ENCODE measurements at regions not wholly inside any gene's neighbourhood (a gene's known extent, or its start where the extent isn't known, plus 50 kb on each side); places are given as distances from the start of the nearest gene placed in this dataset.

DNA sequence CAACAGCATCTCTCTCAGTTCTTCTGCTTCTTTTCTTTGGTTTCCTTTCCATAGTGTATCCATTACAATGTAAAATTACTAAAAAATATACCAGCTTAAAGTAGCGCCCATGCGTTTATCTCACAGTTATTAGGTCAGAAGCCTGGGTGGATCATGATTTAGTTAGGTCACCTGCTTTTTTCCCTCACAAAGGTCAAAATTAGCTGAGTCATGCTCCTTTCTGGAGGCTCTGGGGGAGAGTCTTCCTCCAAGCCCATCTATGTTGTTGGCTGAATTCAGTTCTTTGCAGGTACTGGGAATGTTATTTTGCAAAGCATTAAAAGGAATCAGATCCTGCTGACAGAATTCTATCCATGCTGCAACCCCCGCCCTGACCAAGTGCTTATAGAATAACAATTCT is 101.6 kb upstream of the TMEM132C start:
- Mint-ChIP-seq H3K9me3 (peaks cover 65% of the 10 kb centered on the region), H3K27ac (no peak overlapping the region), H3K4me3 (no peak overlapping the region), H3K4me1 (no peaks in the 10 kb centered on the region), H3K27me3 (ENCODE audit: low read depth) (peaks cover 9% of the 10 kb centered on the region), H3K36me3 (peaks cover 64% of the 10 kb centered on the region)
- ChIA-PET CTCF (no interaction called here), POLR2A (no interaction called here)
- DNase-seq (ENCODE audit: low spot score) (no peak), ATAC-seq (no peak)
- TF ChIP-seq RELA (CRISPR knock-in tag; IDR thresholded peaks at IDR 0.05; ENCODE audit: borderline replicate concordance): no peak
- no peak for TF ChIP-seq USF2 (CRISPR knock-in tag; IDR thresholded peaks at IDR 0.05)
- TF ChIP-seq, protein P1, sequence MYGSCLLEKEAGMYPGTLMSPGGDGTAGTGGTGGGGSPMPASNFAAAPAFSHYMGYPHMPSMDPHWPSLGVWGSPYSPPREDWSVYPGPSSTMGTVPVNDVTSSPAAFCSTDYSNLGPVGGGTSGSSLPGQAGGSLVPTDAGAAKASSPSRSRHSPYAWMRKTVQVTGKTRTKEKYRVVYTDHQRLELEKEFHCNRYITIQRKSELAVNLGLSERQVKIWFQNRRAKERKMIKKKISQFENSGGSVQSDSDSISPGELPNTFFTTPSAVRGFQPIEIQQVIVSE (CRISPR knock-in tag; IDR thresholded peaks at IDR 0.05; ENCODE audit: borderline replicate concordance): no peak
- no peak for TF ChIP-seq JUN (CRISPR knock-in tag; IDR thresholded peaks at IDR 0.05)
- TF ChIP-seq ZNF671 (CRISPR knock-in tag; IDR thresholded peaks at IDR 0.05): no peak
- no peak for TF ChIP-seq SP1 (CRISPR knock-in tag; conservative IDR thresholded peaks at IDR 0.05)
- TF ChIP-seq, protein P2, sequence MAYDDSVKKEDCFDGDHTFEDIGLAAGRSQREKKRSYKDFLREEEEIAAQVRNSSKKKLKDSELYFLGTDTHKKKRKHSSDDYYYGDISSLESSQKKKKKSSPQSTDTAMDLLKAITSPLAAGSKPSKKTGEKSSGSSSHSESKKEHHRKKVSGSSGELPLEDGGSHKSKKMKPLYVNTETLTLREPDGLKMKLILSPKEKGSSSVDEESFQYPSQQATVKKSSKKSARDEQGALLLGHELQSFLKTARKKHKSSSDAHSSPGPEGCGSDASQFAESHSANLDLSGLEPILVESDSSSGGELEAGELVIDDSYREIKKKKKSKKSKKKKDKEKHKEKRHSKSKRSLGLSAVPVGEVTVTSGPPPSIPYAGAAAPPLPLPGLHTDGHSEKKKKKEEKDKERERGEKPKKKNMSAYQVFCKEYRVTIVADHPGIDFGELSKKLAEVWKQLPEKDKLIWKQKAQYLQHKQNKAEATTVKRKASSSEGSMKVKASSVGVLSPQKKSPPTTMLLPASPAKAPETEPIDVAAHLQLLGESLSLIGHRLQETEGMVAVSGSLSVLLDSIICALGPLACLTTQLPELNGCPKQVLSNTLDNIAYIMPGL (CRISPR knock-in tag; IDR thresholded peaks at IDR 0.05): no peak
- TF ChIP-seq ARID4B (CRISPR knock-in tag; IDR thresholded peaks at IDR 0.05; ENCODE audit: borderline replicate concordance): no peak
- TF ChIP-seq TCF7 (CRISPR knock-in tag; IDR thresholded peaks at IDR 0.05; ENCODE audit: low read depth): no peak
- TF ChIP-seq ELF4 (CRISPR knock-in tag; IDR thresholded peaks at IDR 0.05; ENCODE audit: low read depth): no peak
- TF ChIP-seq, protein P3, sequence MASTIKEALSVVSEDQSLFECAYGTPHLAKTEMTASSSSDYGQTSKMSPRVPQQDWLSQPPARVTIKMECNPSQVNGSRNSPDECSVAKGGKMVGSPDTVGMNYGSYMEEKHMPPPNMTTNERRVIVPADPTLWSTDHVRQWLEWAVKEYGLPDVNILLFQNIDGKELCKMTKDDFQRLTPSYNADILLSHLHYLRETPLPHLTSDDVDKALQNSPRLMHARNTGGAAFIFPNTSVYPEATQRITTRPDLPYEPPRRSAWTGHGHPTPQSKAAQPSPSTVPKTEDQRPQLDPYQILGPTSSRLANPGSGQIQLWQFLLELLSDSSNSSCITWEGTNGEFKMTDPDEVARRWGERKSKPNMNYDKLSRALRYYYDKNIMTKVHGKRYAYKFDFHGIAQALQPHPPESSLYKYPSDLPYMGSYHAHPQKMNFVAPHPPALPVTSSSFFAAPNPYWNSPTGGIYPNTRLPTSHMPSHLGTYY (CRISPR knock-in tag; IDR thresholded peaks at IDR 0.05): no peak

DNA sequence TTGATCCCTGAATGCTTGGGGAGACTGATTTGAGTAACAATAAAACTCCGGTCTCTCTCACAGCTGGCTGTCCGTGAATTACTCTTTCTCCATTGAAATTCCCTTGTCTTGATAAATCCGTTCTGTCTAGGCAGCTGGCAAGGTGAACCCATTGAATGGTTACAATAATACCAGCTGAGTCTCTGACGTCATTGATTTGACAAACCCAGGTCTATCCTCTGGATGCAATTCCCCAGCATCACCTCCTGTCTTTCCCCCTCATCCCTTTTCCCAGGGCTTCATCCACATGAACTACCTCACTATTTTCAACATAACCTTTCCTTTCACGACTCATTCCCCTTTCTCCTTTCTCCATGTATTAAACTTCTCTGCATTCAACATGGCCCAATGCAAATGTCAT is 98.7 kb upstream of the TMEM132C start:
- H3K9me3 Mint-ChIP-seq: peaks cover 70% of the 10 kb centered on the region
- peaks cover 15% of the 10 kb centered on the region for H3K27me3 Mint-ChIP-seq (ENCODE audit: low read depth)
- ChIA-PET CTCF (no interaction called here), POLR2A (no interaction called here)
- peaks cover 71% of the 10 kb centered on the region for H3K36me3 Mint-ChIP-seq
- ATAC-seq: no peak
- no peaks in the 10 kb centered on the region for H3K4me1 Mint-ChIP-seq
- H3K27ac Mint-ChIP-seq: no peak overlapping the region
- no peak overlapping the region for H3K4me3 Mint-ChIP-seq
- DNase-seq (ENCODE audit: low spot score): no peak
- TF ChIP-seq, protein P2 (CRISPR knock-in tag; IDR thresholded peaks at IDR 0.05): no peak
- no peak for TF ChIP-seq NR2C2 (CRISPR knock-in tag; IDR thresholded peaks at IDR 0.05)
- no peak for TF ChIP-seq TP53 (CRISPR knock-in tag; IDR thresholded peaks at IDR 0.05)
- TF ChIP-seq, protein P4, sequence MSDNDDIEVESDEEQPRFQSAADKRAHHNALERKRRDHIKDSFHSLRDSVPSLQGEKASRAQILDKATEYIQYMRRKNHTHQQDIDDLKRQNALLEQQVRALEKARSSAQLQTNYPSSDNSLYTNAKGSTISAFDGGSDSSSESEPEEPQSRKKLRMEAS (CRISPR knock-in tag; IDR thresholded peaks at IDR 0.05): no peak
- TF ChIP-seq ZNF532 (CRISPR knock-in tag; IDR thresholded peaks at IDR 0.05; ENCODE audit: borderline replicate concordance): no peak
- no peak for TF ChIP-seq CREM (CRISPR knock-in tag; IDR thresholded peaks at IDR 0.05)
- no peak for TF ChIP-seq ZNF263 (CRISPR knock-in tag; IDR thresholded peaks at IDR 0.05; ENCODE audit: low read depth)
- TF ChIP-seq CREB1 (CRISPR knock-in tag; IDR thresholded peaks at IDR 0.05): no peak
- no peak for TF ChIP-seq MYBL2 (CRISPR knock-in tag; IDR thresholded peaks at IDR 0.05)
- no peak for TF ChIP-seq NR3C1 (CRISPR knock-in tag; conservative IDR thresholded peaks at IDR 0.05; ENCODE audit: low read depth)
- TF ChIP-seq FOXJ3 (CRISPR knock-in tag; IDR thresholded peaks at IDR 0.05; ENCODE audit: borderline replicate concordance): no peak
